ENCODE measurements at regions not wholly inside any gene's neighbourhood (a gene's known extent, or its start where the extent isn't known, plus 50 kb on each side); places are given as distances from the start of the nearest gene placed in this dataset.

- no peak for TF ChIP-seq REST (IDR thresholded peaks at IDR 0.05)
- TF ChIP-seq MAX (IDR thresholded peaks at IDR 0.05) = no peak
- TF ChIP-seq CTCF (IDR thresholded peaks at IDR 0.05; ENCODE audit: low read depth, low read length, missing input control) = no peak
- no peak for TF ChIP-seq TAF1 (conservative IDR thresholded peaks at IDR 0.05)
- no peak for TF ChIP-seq JUND (IDR thresholded peaks at IDR 0.05)
- no peak for TF ChIP-seq RAD21 (IDR thresholded peaks at IDR 0.05)
- no peak for TF ChIP-seq RXRA (IDR thresholded peaks at IDR 0.05)
- TF ChIP-seq YY1 (IDR thresholded peaks at IDR 0.05) = no peak
- TF ChIP-seq ZBTB33 (IDR thresholded peaks at IDR 0.05) = no peak
- TF ChIP-seq GABPA (IDR thresholded peaks at IDR 0.05 in 1 of 2, conservative IDR thresholded peaks at IDR 0.05 in 1 of 2) = no peak
- no peak for TF ChIP-seq ATF3 (IDR thresholded peaks at IDR 0.05)
These were observed 1373.5 kb downstream of the GRIK2 start for GRCh38 chr6:102766963-102767362.

All from liver (tissue), 3 donors.